ENCODE measurements at regions not wholly inside any gene's neighbourhood (a gene's known extent, or its start where the extent isn't known, plus 50 kb on each side); places are given as distances from the start of the nearest gene placed in this dataset.
"Not testable (repeated sequence)": the region's sequence is repeated elsewhere in the genome, so short reads cannot be mapped to it uniquely, and the experiment has no call there.

- DNase-seq: no peak
These were observed 160.1 kb upstream of the PKN2 start for GRCh38 chr1:88523854-88524528.

- DNase-seq: no peak
These were observed 157.6 kb upstream of the PKN2 start for GRCh38 chr1:88526456-88526855.

GRCh38 chr1:88528792-88529191 lies 155.3 kb upstream of the PKN2 start:
- no peak for DNase-seq

GRCh38 chr1:88529581-88529980 lies 154.5 kb upstream of the PKN2 start:
- DNase-seq: no peak

GRCh38 chr1:88530246-88530645 lies 153.8 kb upstream of the PKN2 start:
- no peak for DNase-seq

GRCh38 chr1:88537787-88538186 lies 146.3 kb upstream of the PKN2 start:
- no peak for DNase-seq

- no peak for DNase-seq
These were observed 145.7 kb upstream of the PKN2 start for GRCh38 chr1:88538222-88538899.

- DNase-seq: no peak
These were observed 143.8 kb upstream of the PKN2 start for GRCh38 chr1:88540255-88540654.

- DNase-seq: no peak
These were observed 142.5 kb upstream of the PKN2 start for GRCh38 chr1:88541596-88541995.

- no peak for DNase-seq
These were observed 139.9 kb upstream of the PKN2 start for GRCh38 chr1:88544195-88544594.

- no peak for DNase-seq
These were observed 134.5 kb upstream of the PKN2 start for GRCh38 chr1:88549536-88549935.

- no peak for DNase-seq
These were observed 131.8 kb upstream of the PKN2 start for GRCh38 chr1:88552226-88552625.

- no peak for DNase-seq
These were observed 127.1 kb upstream of the PKN2 start for GRCh38 chr1:88557014-88557413.

- no peak for DNase-seq
These were observed 123.5 kb upstream of the PKN2 start for GRCh38 chr1:88560621-88561020.

GRCh38 chr1:88562991-88563390 lies 121.1 kb upstream of the PKN2 start:
- DNase-seq: no peak

GRCh38 chr1:88566615-88567387 lies 117.3 kb upstream of the PKN2 start:
- no peak for DNase-seq

- no peak for DNase-seq
These were observed 112.6 kb upstream of the PKN2 start for GRCh38 chr1:88571506-88571905.

- no peak for DNase-seq
These were observed 104.5 kb upstream of the PKN2 start for GRCh38 chr1:88579598-88579997.

- no peak for DNase-seq
These were observed 102.4 kb upstream of the PKN2 start for GRCh38 chr1:88581703-88582102.

- DNase-seq: no peak
These were observed 90.7 kb upstream of the PKN2 start for GRCh38 chr1:88593358-88593757.

- no peak for DNase-seq
These were observed 88.6 kb upstream of the PKN2 start for GRCh38 chr1:88595355-88596002.

GRCh38 chr1:88597973-88598372 lies 86.1 kb upstream of the PKN2 start:
- DNase-seq: not testable (repeated sequence)

- DNase-seq: no peak
These were observed 75.7 kb upstream of the PKN2 start for GRCh38 chr1:88608139-88608943.
